BE2C (cell line): ENCODE measurements at regions not wholly inside any gene's neighbourhood (a gene's known extent, or its start where the extent isn't known, plus 50 kb on each side); places are given as distances from the start of the nearest gene placed in this dataset.

ENCODE experiments used
- DNase-seq: peaks from one replicate; pipeline ENCODE4 v3.0.0-alpha.2; 2020
- H3K27me3 ChIP-seq: fragments of 250-450 bp; sonication (Bioruptor Pico); 2 replicates; pipeline ENCODE4 v1.5.1; 2020; ENCODE audit warnings: mild to moderate bottlenecking
- H3K36me3 ChIP-seq: fragments of 250-450 bp; sonication (Bioruptor Pico); 2 replicates; pipeline ENCODE4 v1.5.1; 2020; ENCODE audit warnings: mild to moderate bottlenecking
- H3K4me1 ChIP-seq: fragments of 250-450 bp; sonication (Bioruptor Pico); 2 replicates; pipeline ENCODE4 v1.5.1; 2020
- H3K4me3 ChIP-seq: 2 replicates; pipeline ENCODE4 v1.5.1; 2011; ENCODE audit warnings: low read depth, low read length
- H3K9me3 ChIP-seq: fragments of 250-450 bp; sonication (Bioruptor Pico); 2 replicates; pipeline ENCODE4 v1.5.1; 2020
- TF ChIP-seq, protein P1 (sequence below): IDR thresholded peaks from 2 replicates; pipeline ENCODE4 v1.5.1; 2012; ENCODE audit warnings: mild to moderate bottlenecking, low read depth, low read length

GRCh38 chr5:28549588-28549987 lies 1511.2 kb upstream of the CDH9 start:
- Histone ChIP-seq H3K36me3 (no peaks in the 10 kb centered on the region), H3K27me3 (no peaks in the 10 kb centered on the region), H3K4me3 (no peak overlapping the region), H3K4me1 (no peaks in the 10 kb centered on the region), H3K9me3 (no peaks in the 10 kb centered on the region)
- TF ChIP-seq, protein P1, sequence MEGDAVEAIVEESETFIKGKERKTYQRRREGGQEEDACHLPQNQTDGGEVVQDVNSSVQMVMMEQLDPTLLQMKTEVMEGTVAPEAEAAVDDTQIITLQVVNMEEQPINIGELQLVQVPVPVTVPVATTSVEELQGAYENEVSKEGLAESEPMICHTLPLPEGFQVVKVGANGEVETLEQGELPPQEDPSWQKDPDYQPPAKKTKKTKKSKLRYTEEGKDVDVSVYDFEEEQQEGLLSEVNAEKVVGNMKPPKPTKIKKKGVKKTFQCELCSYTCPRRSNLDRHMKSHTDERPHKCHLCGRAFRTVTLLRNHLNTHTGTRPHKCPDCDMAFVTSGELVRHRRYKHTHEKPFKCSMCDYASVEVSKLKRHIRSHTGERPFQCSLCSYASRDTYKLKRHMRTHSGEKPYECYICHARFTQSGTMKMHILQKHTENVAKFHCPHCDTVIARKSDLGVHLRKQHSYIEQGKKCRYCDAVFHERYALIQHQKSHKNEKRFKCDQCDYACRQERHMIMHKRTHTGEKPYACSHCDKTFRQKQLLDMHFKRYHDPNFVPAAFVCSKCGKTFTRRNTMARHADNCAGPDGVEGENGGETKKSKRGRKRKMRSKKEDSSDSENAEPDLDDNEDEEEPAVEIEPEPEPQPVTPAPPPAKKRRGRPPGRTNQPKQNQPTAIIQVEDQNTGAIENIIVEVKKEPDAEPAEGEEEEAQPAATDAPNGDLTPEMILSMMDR, result no peak
- no peak for DNase-seq

- H3K9me3 ChIP-seq, result no peaks in the 10 kb centered on the region
- H3K27me3 ChIP-seq, result no peaks in the 10 kb centered on the region
- H3K36me3 ChIP-seq, result no peaks in the 10 kb centered on the region
- H3K4me1 ChIP-seq, result no peaks in the 10 kb centered on the region
- DNase-seq, result no peak
- H3K4me3 ChIP-seq, result no peak overlapping the region
- TF ChIP-seq, protein P1, result no peak
Measured at GRCh38 chr5:28548856-28549255, 1510.5 kb upstream of the CDH9 start.

GRCh38 chr5:28544501-28544900 lies 1506.1 kb upstream of the CDH9 start:
- TF ChIP-seq, protein P1, result no peak
- Histone ChIP-seq H3K27me3 (no peaks in the 10 kb centered on the region), H3K36me3 (no peaks in the 10 kb centered on the region), H3K4me1 (no peaks in the 10 kb centered on the region), H3K4me3 (no peak overlapping the region), H3K9me3 (no peaks in the 10 kb centered on the region)
- DNase-seq, result no peak

- no peaks in the 10 kb centered on the region for H3K36me3 ChIP-seq
- H3K27me3 ChIP-seq, result no peaks in the 10 kb centered on the region
- H3K4me3 ChIP-seq, result no peak overlapping the region
- TF ChIP-seq, protein P1, result no peak
- DNase-seq, result no peak
- H3K9me3 ChIP-seq, result no peaks in the 10 kb centered on the region
- H3K4me1 ChIP-seq, result no peaks in the 10 kb centered on the region
Measured at GRCh38 chr5:28543473-28544098, 1505.2 kb upstream of the CDH9 start.

DNA sequence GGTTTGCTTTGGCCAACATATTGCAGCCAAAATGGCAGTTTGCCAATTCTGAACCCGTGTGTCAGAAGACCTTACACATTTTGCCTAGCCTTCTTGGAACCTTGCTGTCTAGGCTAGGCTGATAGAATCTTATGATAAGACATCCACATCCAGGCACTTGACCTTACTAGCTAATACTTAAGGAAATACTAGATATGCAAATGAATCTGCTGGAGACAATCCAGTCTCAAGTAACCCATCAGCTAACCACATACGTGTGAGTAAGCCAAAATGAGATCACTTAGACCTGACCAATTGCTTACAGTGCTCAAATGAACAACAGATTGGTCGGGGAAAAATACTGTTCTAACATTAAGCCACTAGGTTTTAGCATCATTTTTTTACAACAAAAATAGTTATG lies 1504.6 kb upstream of the CDH9 start:
- Histone ChIP-seq H3K36me3 (no peaks in the 10 kb centered on the region), H3K9me3 (no peaks in the 10 kb centered on the region), H3K4me3 (no peak overlapping the region), H3K27me3 (no peaks in the 10 kb centered on the region), H3K4me1 (no peaks in the 10 kb centered on the region)
- TF ChIP-seq, protein P1, result no peak
- DNase-seq, result peak; percentile 17

GRCh38 chr5:28523888-28524635 lies 1485.7 kb upstream of the CDH9 start:
- H3K27me3 ChIP-seq, result no peaks in the 10 kb centered on the region
- H3K4me1 ChIP-seq, result no peaks in the 10 kb centered on the region
- H3K36me3 ChIP-seq, result no peaks in the 10 kb centered on the region
- TF ChIP-seq, protein P1, result no peak
- H3K4me3 ChIP-seq, result no peak overlapping the region
- no peak for DNase-seq
- no peaks in the 10 kb centered on the region for H3K9me3 ChIP-seq
